HG03039 (cell line): ENCODE measurements at regions not wholly inside any gene's neighbourhood (a gene's known extent, or its start where the extent isn't known, plus 50 kb on each side); places are given as distances from the start of the nearest gene placed in this dataset.
"Not testable (repeated sequence)": the region's sequence is repeated elsewhere in the genome, so short reads cannot be mapped to it uniquely, and the experiment has no call there.

Source experiments
- ATAC-seq: cut with Tn5 transposase; IDR thresholded peaks from one replicate; pipeline ENCODE4 v1.9.1; 2021; ENCODE audit warnings: mild to moderate bottlenecking, moderate library complexity; ENCODE audit not compliant: unreplicated experiment

DNA sequence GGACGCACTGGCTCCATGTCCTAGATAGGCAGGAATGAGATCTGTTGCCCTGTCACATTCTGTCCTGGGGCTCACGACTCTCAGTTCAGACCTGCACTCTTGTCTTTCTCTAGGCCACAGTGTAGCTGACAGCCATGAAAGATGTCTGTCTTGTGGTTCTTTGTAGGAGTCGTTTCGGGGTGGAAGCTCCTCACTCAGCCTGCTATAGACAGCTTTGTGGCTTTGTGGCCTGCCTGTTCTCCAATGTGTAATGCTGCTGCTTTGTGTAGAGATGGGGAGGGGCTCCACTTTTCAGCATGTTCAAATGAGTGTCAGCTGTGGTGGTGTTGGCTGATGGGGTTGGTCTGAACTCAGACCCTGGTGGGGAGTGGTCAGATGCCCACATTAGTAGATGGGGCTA lies 410.7 kb downstream of the ACTR3B start:
- ATAC-seq: no peak

DNA sequence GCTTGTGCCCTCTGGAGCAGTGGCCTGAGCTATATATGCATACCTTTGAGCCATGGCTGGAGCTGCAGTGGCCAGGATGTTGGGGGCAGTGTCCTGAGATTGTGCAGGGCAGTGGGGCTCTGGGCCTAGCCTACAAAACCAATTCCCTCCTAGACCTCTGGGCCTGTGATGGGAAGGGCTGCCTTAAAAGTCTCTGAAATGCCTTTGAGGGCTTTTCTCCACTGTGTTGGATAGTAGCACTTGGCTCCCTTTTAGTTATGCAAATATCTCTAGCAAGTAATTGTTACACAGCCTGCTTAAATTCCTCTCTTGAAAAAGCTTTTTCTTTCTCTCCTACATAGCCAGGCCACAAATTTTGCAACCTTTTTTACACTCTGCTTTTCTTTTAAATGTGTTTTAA lies 426.4 kb downstream of the ACTR3B start:
- no peak for ATAC-seq

DNA sequence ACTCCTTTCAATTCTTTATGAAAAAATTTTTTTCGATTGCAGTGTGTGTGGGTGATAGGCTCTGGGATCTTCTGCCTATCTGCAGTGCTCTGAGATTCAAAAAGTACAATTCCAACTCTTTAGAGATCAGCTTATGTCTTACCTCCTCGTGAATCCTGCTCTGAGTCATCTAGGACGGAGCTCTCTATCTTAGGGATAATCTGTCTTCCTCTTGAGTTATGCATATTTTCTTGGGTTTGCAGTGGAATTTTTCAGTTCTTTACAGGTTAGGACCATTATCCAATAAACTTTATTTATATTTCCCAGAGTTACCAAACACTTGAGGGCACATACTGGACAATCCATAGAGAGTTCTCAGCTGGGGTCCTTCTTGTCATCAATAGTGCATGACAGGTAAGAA lies 428.6 kb downstream of the ACTR3B start:
- ATAC-seq: no peak

DNA sequence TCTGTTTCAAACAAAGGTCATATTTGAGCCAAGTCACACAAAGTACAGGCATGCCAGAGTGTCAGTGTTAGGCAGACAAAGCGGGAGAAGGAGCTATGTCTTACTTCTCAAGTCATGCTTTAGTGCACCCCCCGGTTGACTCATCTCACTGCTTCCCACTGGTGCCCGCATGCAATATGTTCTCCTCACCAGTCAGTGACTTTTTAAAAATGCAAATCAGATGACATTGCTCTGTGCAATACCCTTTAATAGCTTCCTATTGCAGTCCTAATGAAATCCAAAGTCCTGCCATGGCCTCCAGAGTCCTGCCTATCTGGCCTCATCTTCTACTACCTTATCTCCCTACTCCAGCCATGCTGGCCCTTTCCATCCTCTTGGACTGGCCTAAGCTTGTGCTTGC lies 429.1 kb downstream of the ACTR3B start:
- ATAC-seq: no peak

DNA sequence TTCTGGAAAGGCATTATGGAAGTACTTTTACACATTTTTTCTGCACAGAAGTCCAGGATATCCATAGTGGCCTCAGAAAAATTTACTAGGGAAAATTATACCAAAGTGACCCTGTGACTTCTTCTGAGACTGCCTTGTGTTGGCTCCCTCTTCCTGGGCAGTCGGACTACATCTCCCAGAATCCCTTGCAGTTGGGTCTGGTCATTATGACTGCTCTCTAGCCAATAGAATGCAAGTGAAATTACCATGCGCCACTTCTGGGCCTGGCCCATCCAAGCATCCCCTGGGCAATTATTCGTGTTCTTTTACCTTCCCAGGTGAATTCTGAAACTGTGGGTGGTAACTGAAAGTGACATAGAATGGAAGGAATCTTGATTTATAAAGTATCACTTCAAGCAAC lies 430.9 kb downstream of the ACTR3B start:
- ATAC-seq: peak; percentile 76

DNA sequence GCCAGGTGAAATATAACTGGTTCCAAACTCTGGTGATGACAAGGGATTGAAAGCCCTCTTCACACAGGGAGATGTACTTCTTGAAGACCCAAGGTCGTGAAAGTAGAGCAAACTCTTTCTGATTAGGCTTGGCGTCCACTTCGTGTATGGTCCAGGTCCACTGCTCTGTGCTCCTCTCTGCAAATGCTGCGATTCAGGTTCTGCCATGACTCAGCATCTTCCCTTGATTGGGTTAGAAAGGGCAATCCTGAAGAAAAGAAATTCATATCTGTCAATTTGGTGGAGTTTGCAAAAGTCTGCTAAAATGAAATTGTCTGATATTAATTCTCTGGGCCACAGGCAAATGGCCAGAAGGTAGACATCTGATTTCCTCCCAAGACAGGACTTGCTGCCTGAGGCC lies 431.4 kb downstream of the ACTR3B start:
- ATAC-seq: no peak

DNA sequence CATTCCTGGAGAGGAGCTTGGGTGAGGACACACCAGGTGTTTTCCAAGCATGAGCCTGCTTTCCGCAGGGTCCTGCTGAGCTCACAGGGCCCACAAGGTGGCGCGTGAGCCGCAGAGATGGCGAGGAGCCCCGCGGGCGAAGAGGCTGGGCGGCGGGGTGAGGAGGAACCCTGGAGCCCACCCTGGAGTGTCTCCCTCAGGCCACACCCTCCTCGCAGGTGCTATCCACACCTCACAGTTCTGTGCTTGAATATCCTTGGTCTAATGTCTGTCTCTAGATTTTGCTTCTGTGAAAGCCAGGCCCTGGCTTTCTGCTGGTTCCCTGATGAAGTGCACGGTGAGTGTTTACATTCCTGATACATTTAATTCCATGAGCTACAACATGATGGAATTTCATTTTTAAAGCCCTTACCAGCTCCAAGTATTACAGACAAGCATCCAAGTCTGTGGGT lies 433.6 kb downstream of the ACTR3B start:
- ATAC-seq: no peak

DNA sequence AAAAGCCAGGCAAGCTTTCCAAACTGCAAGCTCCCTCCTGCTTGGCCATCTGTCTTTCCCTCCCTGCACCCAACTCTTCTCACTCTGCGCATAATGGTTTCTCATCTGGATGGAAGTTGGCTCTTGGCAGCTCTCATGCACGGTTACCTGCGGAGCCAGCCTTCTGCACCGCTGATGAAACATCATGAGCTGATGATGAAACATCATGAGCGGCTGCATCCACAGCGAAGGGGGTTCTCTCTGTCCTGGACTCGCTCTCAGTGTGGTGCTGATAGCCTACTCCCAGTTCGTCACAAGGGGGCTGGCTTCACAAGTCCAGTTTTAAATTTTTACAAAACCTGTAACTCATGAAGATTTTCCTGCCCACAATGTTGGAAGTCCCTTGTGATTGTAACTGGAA lies 457.5 kb downstream of the ACTR3B start:
- no peak for ATAC-seq

DNA sequence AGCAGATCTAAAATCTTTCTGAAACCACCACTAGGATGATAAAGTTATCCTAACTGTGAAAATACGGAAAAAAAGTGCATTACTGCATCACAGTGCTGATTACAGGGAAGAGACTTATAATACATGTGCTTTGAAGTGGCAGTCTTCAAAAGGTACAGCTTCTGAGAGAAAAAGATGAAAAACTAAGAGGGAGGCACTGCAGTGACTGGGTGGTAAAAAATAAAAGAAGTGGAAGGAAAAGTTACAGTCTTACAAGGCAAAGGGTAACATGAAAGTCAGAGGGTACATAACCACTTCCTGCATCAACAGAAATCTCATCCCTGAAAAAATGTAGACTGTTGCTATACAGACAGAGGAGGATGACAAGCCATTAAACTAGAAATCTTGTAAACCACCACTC lies 465.3 kb downstream of the ACTR3B start:
- no peak for ATAC-seq

DNA sequence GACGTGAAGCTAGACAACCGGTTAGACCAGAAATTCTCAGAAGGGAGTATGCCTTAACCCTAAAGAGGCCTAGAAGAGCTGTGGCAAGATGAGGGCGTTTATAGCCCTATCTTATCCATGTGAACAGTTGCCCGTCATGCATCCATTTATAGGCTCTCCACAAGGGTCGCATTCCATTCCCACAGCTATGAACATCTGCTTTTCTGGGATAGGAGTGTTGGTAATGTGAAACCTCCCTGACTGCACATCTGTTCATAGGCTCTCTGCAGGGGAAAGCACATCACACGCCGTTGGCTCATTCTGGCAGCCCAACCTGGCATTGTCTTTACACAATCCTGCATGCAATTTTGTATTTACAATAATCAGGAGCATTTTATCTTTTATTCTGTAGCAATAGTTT lies 485.6 kb downstream of the ACTR3B start:
- ATAC-seq: not testable (repeated sequence)

DNA sequence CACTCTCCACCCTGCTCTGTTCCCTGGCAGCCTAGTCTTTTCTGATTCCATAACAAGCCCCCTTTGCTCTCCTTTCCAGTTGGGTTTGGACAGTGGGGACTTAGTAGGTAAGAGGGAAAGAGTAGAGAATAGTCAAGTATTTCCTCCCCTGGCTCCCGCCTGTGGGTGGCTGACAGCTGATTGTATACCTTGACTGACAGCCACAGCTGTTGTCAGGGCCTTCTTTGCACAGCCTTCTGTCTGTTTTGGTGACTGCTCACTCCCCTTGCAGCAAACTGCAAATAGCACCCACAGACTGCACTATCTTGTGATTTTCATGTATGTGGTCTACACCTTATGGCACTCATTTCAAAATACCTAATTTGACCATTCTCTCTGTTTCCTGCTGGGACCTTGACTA lies 486.3 kb downstream of the ACTR3B start:
- no peak for ATAC-seq

DNA sequence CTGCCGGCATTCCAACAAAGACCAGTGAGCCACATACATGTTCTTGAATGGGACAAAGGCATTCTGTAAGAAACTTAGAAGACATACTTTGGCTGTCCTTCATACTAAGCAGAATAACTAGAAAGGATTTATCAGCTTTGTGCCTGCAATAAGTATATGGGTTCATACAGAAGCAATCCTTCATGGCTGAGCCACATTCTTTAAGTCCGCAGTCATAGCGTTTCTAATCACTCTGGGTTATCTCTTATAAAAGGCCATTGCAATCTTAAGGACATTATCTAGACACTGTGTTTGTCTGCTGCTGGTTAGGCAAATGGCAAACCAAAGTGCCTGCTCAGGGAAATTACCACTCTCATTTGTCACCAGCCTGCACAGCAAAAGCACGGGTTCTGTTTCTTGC lies 488.4 kb downstream of the ACTR3B start:
- ATAC-seq: no peak

DNA sequence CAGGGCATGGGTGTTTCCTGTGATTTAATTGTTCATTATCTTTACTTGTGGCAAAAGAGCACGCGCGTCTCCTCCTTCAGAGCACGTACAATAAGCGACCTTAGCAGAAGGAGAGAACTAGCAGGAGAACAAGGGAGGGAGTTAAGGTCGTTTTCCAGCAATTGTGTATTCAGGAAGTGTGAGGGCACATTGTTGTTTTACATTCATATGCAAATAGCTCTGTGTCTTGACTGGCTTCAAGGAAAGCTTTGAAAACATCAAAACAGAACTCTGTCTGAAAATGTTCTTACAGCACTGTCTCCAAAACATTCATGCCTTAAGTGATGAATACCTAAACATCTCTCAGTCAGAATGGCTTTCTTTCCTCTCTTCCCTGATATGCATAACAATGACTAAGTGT lies 499.1 kb downstream of the ACTR3B start:
- no peak for ATAC-seq

DNA sequence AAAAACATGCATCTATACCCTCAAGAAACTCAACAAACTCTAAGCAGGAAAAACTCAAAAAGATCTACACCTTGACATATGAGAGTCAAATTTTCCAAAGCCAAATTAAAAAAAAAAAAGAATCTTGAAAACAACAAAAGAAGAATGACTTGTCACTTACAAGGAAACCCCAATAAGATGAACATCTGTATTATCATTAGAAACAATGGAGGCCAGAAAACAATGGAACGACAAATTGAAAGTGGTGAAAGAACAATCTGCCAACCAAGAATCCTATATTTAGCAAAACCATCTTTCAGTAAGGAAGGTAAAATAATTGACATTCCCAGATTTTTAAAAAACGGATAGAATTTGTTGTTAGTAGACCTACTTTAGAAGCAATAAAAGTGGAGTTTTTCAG lies 516.8 kb downstream of the ACTR3B start:
- no peak for ATAC-seq

DNA sequence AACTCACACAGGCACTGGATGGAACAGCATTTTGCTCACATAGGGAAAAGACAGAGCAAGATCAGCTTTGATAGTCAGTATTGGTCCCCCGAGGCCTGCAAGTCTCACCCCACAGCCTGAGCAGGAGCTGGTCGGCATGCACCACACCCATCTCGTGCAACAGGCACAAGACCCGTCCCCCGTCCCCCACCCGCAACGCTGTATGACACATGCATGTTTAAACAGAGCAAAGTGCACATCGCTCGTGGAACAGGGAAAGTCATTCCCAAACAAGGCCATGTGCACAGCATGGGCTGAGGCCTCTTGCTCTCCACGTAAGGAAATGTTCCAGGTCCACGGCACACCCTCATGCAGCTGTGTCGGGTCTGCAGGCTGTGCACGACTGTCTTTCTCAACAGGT lies 527.2 kb downstream of the ACTR3B start:
- no peak for ATAC-seq

DNA sequence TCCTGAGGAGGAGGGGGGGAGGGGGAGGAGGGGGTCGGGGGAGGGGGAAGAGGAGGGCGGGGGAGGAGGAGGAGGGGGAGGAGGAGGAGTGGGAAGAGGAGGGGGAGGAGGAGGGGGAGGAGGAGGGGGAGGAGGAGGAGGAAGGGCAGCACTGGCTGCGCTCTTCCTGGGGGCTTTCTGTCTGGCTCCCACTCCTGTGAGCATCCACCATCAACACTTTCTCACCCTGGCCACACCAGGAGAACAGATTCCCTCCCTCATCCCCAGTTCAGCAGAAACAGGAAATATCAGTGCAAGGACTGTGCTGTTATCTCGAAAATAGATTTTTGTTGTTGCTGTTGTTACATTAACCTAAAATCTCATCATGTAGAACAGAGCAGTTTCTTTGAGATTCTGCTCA lies 530.5 kb downstream of the ACTR3B start:
- ATAC-seq: no peak

DNA sequence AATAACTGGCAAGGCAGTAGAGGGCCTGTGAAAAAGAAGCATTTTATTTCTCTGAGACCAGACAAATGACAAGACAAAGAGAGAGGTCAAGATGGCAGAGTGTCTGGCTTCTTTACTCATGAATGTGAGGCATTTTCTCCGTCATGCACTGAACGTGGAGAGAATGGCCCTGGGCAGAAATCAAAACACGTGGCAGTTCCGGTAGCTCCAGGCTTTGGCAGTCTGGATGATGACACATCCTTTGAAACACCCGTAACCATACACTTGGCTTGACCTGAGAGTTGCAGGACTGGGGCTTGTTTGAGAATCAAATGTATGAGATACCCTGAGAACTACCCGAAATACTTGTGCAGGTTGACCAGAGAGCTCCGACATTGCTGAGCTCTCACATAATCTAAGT lies 537.6 kb downstream of the ACTR3B start:
- ATAC-seq: no peak

DNA sequence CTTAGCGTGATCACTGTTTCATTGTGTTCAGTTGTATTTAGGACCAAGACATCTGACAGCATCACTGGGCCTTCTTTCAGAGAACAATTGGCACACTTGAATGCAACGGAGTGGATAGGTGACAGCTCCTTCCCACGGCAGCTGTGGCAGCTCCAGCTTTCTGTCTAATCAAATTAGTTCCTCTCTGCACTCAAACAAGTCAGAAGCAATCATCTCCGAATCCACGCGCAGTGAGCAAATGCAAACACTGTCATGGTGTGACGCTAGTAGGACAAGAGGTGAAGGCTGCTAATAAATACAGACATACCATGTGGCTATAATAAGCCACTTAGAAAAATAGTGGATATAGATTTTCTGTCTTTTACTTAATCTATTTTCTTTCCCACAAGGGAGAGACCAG lies 542.4 kb downstream of the ACTR3B start:
- no peak for ATAC-seq

DNA sequence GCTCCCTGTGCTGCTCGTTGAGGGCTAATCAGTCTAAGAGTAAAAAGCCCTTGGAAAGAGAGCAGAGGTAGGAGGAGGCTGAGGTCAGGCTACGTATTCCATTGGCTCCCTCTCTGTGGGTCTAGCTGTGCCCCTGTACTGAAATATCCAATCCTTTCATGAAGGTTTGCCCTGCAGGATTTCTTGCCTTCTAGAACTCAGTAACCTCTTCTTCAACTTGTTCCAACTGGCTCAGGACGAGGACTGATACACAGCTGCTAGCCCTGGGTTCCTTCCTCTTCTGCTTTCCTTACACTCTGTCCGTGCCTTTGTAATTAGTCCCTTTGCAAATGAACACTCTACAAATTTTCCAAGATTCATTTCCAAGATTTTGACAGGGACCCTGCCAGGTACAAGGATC lies 560.5 kb downstream of the ACTR3B start:
- ATAC-seq: no peak

DNA sequence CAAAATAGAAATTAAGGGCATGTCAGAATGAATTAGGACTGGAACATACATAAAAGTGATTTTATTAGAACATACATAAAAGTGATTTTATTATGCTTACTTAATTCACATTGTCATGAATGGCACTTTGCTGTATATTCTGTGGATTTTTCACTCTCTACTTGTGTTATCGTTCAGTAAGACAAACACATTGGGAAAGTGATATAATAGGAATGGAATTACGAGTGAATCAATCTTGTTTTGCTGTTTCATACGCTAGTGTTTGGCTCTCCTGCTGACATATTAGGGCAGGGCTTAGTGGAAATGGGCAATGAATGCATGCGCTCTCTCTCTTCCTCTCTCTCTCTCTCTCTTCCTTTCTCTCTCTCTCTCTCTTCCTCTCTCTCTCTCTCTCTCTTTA lies 561.1 kb downstream of the ACTR3B start:
- ATAC-seq: no peak

DNA sequence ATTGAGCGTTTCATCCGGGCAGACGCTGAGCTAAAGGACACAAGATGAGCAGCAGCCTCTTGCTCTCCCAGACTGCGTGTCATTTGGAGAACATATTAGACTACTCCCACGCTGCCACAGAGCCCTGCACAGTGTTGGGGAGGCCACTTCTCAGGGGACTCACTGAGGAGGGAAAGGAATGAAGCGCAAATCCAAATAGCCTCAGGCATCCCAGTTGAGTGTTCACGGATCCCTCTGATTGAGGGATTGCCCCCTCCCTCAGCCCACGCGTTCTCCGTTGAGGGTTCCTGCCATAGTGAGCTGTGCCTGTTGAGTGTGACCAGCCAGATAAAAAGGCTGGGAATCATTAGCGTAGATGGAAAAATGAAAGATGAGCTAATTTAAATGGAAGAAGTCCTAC lies 563.4 kb downstream of the ACTR3B start:
- ATAC-seq: no peak

DNA sequence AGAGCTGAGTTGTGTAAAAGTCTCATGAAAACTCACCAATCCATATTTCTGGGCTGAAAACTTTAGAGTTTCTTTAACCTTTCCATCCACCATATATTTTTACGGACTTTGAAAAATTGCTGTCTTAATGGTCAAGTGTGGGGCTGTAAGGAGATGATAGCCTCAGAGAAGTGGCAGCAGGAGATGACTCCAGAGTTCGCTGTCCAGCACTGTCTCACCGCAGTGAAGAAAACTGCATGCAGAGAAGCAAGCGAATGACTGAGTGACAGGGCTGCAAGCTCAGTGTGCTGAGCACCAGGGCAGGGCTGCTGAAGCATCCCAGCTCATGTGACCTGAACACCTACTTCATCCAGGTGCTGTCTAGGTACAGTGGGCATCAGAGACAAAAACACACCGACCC lies 564.5 kb downstream of the ACTR3B start:
- no peak for ATAC-seq

DNA sequence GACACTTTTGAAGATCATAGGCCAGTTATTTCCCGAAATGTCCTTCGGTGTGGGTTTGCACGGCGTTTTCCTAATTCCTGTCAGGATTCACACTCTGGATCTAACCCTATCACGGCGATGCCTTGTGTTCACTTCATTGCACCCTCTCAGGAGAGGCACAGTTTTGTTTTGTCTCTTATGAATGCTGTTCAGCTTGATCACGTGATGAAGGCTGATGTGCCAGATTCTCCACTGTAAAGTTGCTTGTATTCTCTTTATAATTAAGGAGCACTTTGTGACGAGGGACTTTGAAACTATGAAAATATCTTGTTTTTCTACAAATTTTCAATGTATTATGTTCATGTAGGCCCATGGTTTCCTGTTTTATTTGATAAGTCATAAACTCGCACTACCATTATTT lies 568.1 kb downstream of the ACTR3B start:
- ATAC-seq: no peak

DNA sequence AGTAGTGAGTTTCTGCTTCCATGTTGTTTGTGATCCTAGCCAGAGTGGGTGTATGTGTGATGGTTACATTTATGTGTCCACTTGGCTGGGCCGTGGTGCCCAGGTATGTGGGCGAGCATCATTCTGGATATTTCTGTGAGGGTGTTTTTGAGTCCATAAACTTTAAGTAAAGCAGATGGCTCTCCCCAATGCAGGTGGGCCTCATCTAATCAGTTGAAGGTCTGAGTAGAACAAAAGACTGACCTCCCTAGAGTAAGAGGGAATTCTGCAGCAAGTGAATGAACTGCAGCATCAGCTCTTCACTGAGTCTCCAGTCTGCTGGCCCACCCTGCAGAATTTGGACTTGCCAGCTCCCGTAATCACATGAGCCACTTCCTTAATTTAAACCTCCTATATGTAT lies 571.9 kb downstream of the ACTR3B start:
- no peak for ATAC-seq
